ENCODE measurements at regions not wholly inside any gene's neighbourhood (a gene's known extent, or its start where the extent isn't known, plus 50 kb on each side); places are given as distances from the start of the nearest gene placed in this dataset.

- no peak for DNase-seq
- H3K27me3 ChIP-seq (ENCODE audit: insufficient read depth, low read length): no peaks in the 10 kb centered on the region
- no peak overlapping the region for H3K14ac ChIP-seq (ENCODE audit: insufficient read depth, low read length)
- H2BK15ac ChIP-seq (ENCODE audit: low read depth, low read length): no peak overlapping the region
- no peaks in the 10 kb centered on the region for H3K4me1 ChIP-seq (ENCODE audit: insufficient read depth, low read length)
- no peak overlapping the region for H2AK5ac ChIP-seq (ENCODE audit: insufficient read length, low read length)
- H3K18ac ChIP-seq (ENCODE audit: insufficient read length, low read depth, low read length): no peak overlapping the region
- H3K79me1 ChIP-seq (ENCODE audit: insufficient read depth, low read depth, low read length, poor library complexity, severe bottlenecking): no peaks in the 10 kb centered on the region
- H3K79me2 ChIP-seq (ENCODE audit: insufficient read depth, low read length): no peaks in the 10 kb centered on the region
- H3T11ph ChIP-seq (ENCODE audit: low read length): no peak overlapping the region
- H4K8ac ChIP-seq (replicated peaks; ENCODE audit: insufficient read length, low read depth, low read length): no peak overlapping the region
- no peak overlapping the region for H4K91ac ChIP-seq (ENCODE audit: insufficient read length, low read depth, low read length)
- TF ChIP-seq, protein P1, sequence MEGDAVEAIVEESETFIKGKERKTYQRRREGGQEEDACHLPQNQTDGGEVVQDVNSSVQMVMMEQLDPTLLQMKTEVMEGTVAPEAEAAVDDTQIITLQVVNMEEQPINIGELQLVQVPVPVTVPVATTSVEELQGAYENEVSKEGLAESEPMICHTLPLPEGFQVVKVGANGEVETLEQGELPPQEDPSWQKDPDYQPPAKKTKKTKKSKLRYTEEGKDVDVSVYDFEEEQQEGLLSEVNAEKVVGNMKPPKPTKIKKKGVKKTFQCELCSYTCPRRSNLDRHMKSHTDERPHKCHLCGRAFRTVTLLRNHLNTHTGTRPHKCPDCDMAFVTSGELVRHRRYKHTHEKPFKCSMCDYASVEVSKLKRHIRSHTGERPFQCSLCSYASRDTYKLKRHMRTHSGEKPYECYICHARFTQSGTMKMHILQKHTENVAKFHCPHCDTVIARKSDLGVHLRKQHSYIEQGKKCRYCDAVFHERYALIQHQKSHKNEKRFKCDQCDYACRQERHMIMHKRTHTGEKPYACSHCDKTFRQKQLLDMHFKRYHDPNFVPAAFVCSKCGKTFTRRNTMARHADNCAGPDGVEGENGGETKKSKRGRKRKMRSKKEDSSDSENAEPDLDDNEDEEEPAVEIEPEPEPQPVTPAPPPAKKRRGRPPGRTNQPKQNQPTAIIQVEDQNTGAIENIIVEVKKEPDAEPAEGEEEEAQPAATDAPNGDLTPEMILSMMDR (conservative IDR thresholded peaks at IDR 0.05): no peak
- H2AFZ ChIP-seq (ENCODE audit: low read length): no peak overlapping the region
- Mint-ChIP-seq H3K4me3 (no peak overlapping the region), H3K27ac (no peak overlapping the region), H3K9me3 (peaks cover 73 to 81% of the 10 kb centered on the region in 2 experiments), H3K27me3 (ENCODE audit: low read depth) (peaks cover 2% of the 10 kb centered on the region; the same call in 1 of the 2 replicates), H3K4me1 (no peaks in the 10 kb centered on the region), H3K36me3 (ENCODE audit: insufficient read depth in 1 of 3, low read depth in 3 of 3) (peaks cover 4 to 28% (median 17%) of the 10 kb centered on the region in 3 experiments; a peak in 6 of 7 replicates)
- H3K27ac ChIP-seq (ENCODE audit: insufficient read length, low read depth, low read length): no peak overlapping the region
- H3K4me2 ChIP-seq (ENCODE audit: insufficient read depth, insufficient read length, low read length): no peak overlapping the region
- H2BK12ac ChIP-seq (ENCODE audit: insufficient read length, low read depth, low read length): no peak overlapping the region
- H3K4ac ChIP-seq (ENCODE audit: low read depth, low read length): no peak overlapping the region
- no peak overlapping the region for H3K9ac ChIP-seq (ENCODE audit: extremely low read depth, insufficient read length, low read length)
- H4K20me1 ChIP-seq (ENCODE audit: control insufficient read depth, insufficient read depth, insufficient read length): no peaks in the 10 kb centered on the region
- H2BK120ac ChIP-seq (ENCODE audit: low read depth, low read length, poor library complexity, severe bottlenecking): no peak overlapping the region
- peaks cover 16% of the 10 kb centered on the region for H3K9me3 ChIP-seq (ENCODE audit: control insufficient read depth, low read depth, low read length)
- no peak overlapping the region for H3K56ac ChIP-seq (ENCODE audit: insufficient read length, low read depth, low read length)
- no peak overlapping the region for H4K5ac ChIP-seq (ENCODE audit: insufficient read length, low read depth, low read length)
- no peak overlapping the region for H2BK20ac ChIP-seq (ENCODE audit: low read depth, low read length, poor library complexity, severe bottlenecking)
- H2BK5ac ChIP-seq (ENCODE audit: insufficient read length, low read length): no peak overlapping the region
- H3K23ac ChIP-seq (ENCODE audit: insufficient read length, low read depth, low read length): no peak overlapping the region
- H3K23me2 ChIP-seq (ENCODE audit: insufficient read length, low read depth, low read length, poor library complexity, severe bottlenecking): no peaks in the 10 kb centered on the region
- WGBS (ENCODE audit: extremely low coverage, insufficient read length, low lambda C conversion rate): no CpG with 5 or more reads among the region's 84 CpGs
Measured at GRCh38 chr7:57867884-57868701, 418.1 kb downstream of the ZNF716 start.

Data from H9 (cell line).